K562 (cell line): ENCODE measurements at regions not wholly inside any gene's neighbourhood (a gene's known extent, or its start where the extent isn't known, plus 50 kb on each side); places are given as distances from the start of the nearest gene placed in this dataset.

Experiments used
- ATAC-seq: fragments of 200-7000 bp; cut with Tn5 transposase; 3 replicates; pipeline ENCODE4 v1.9.1; 2020; ENCODE audit warnings: moderate library complexity
- BruUV-seq: library from RNA; stranded (reverse); fragments of 400-500 nt; replicated peaks from 2 replicates; lab custom pipeline; 2021; lab: Mats Ljungman, UMichigan
- CTCF ChIA-PET: fragments of 300-600 bp; formaldehyde crosslinking; extraction: SDS; loops from one replicate; lab custom pipeline; 2021; ENCODE audit warnings: low intra/inter-chr PET ratio; lab: Yijun Ruan, JAX
- POLR2A ChIA-PET: fragments of 300-600, 350-650 bp; sonication (Branson Sonifier 250); formaldehyde crosslinking; extraction: SDS; loops from one replicate; lab custom pipeline; 2021; ENCODE audit warnings: antibody characterized with exemption, inconsistent platforms; lab: Yijun Ruan, JAX
- DNase-seq, 4 experiments: peaks; one replicate each; pipeline versions ENCODE4 v3.0.0 to v3.0.0-alpha.2; 2011 to 2018; ENCODE audit warnings: low spot score in 3 of 4, mixed read lengths in 3 of 4; ENCODE audit errors: extremely low read depth in 1 of 4
- FAIRE-seq: peaks from 2 replicates; lab custom pipeline; 2011; peaks lifted over from hg19 to GRCh38; lab: Jason Lieb, UNC
- H2AFZ ChIP-seq: 2 replicates; pipeline ENCODE4 v1.6.0; 2011; ENCODE audit warnings: low read depth, low read length, control low read depth, inconsistent platforms
- H3K27ac ChIP-seq: fragments of 200-600 bp; 3 replicates; pipeline ENCODE4 v1.8.0; 2011; ENCODE audit warnings: low read depth, mild to moderate bottlenecking, control low read depth, inconsistent platforms, low read length, moderate library complexity, mixed read lengths; ENCODE audit errors: extremely low read depth
- H3K27me3 ChIP-seq, 2 experiments: fragments of 300-600 bp in 1 of 2; 2 replicates in 1 of 2; 3 replicates in 1 of 2; pipeline versions ENCODE4 v1.6.0 to v1.8.0; 2011; ENCODE audit warnings: inconsistent platforms in 2 of 2, low read length in 2 of 2, mild to moderate bottlenecking in 1 of 2, mixed read lengths in 1 of 2, moderate library complexity in 1 of 2; ENCODE audit not compliant: control insufficient read depth in 2 of 2, insufficient read depth in 2 of 2
- H3K36me3 ChIP-seq: fragments of 300-600 bp; 3 replicates; pipeline ENCODE4 v1.8.0; 2011; ENCODE audit warnings: mild to moderate bottlenecking, low read length, inconsistent platforms; ENCODE audit not compliant: control insufficient read depth, insufficient read depth
- H3K4me1 ChIP-seq, 2 experiments: fragments of 200-600 bp in 1 of 2; replicated peaks in 1 of 2; 2 replicates in 1 of 2; 3 replicates in 1 of 2; pipeline versions ENCODE4 v1.5.1 to v1.8.0; 2011; ENCODE audit warnings: inconsistent platforms in 2 of 2, low read length in 2 of 2, mild to moderate bottlenecking in 1 of 2, mixed read lengths in 1 of 2, moderate library complexity in 1 of 2; ENCODE audit not compliant: control insufficient read depth in 2 of 2, insufficient read depth in 2 of 2
- H3K4me2 ChIP-seq: 2 replicates; pipeline ENCODE4 v1.6.1; 2011; ENCODE audit warnings: low read length, control low read depth, inconsistent platforms, mixed read lengths; ENCODE audit not compliant: insufficient read depth
- H3K4me3 ChIP-seq: fragments of 200-600 bp; sonication (generic), shearing (Covaris generic); 2 replicates; pipeline ENCODE4 v1.5.1; 2016; ENCODE audit warnings: control low read depth, inconsistent platforms
- H3K79me2 ChIP-seq: fragments of 200-600 bp; 3 replicates; pipeline ENCODE4 v1.8.0; 2011; ENCODE audit warnings: low read length, inconsistent platforms; ENCODE audit not compliant: control insufficient read depth, insufficient read depth
- H3K9ac ChIP-seq, 2 experiments: 2 replicates each; pipeline versions ENCODE4 v1.6.0 to v1.6.1; 2011; ENCODE audit warnings: low read depth in 2 of 2, low read length in 2 of 2, control low read depth in 1 of 2, inconsistent platforms in 1 of 2, mild to moderate bottlenecking in 1 of 2, mixed read lengths in 1 of 2; ENCODE audit not compliant: insufficient read depth in 1 of 2
- H3K9me1 ChIP-seq: one replicate; pipeline ENCODE4 v1.6.0; 2011; ENCODE audit warnings: inconsistent platforms, mild to moderate bottlenecking, low read length, moderate library complexity; ENCODE audit not compliant: control insufficient read depth, insufficient read depth
- H3K9me3 ChIP-seq: replicated peaks from 2 replicates; pipeline ENCODE4 v1.5.1; 2011; ENCODE audit warnings: low read depth, low read length, inconsistent platforms; ENCODE audit not compliant: control insufficient read depth, insufficient read depth
- H4K20me1 ChIP-seq: replicated peaks from 2 replicates; pipeline ENCODE4 v1.6.1; 2011; ENCODE audit warnings: low read length, inconsistent platforms, mixed read lengths; ENCODE audit not compliant: control insufficient read depth, insufficient read depth
- BRCA1 ChIP-seq, 2 experiments: fragments of 450-650 bp in 1 of 2; sonication (generic) in 1 of 2; formaldehyde crosslinking in 1 of 2; IDR thresholded peaks; 2 replicates each; pipeline versions ENCODE4 v1.5.0 to v1.6.1; 2017 to 2020; ENCODE audit warnings: mild to moderate bottlenecking in 1 of 2, missing genetic modification reagents in 1 of 2
- C11orf30 ChIP-seq: fragments of 450-650 bp; IDR thresholded peaks from 2 replicates; pipeline ENCODE4 v1.6.1; 2016; ENCODE audit warnings: low read depth, mild to moderate bottlenecking
- CBFA2T3 ChIP-seq: fragments of 450-650 bp; IDR thresholded peaks from 2 replicates; pipeline ENCODE4 v1.6.1; 2017
- CBX5 ChIP-seq: IDR thresholded peaks from 2 replicates; pipeline ENCODE4 v1.6.1; 2014; ENCODE audit warnings: low read depth, borderline replicate concordance
- DDX20 ChIP-seq: fragments of 450-650 bp; IDR thresholded peaks from 2 replicates; pipeline ENCODE4 v1.6.1; 2016; ENCODE audit warnings: missing genetic modification characterization, low read depth, mild to moderate bottlenecking, missing compliant biosample characterization, moderate library complexity
- ESRRA ChIP-seq: fragments of 450-650 bp; IDR thresholded peaks from 2 replicates; pipeline ENCODE4 v1.6.1; 2014; ENCODE audit warnings: low read depth, mild to moderate bottlenecking, moderate library complexity, borderline replicate concordance
- FOXK1 ChIP-seq: sonication (generic); formaldehyde crosslinking; IDR thresholded peaks from 2 replicates; pipeline ENCODE4 v1.8.0; 2022; ENCODE audit warnings: missing genetic modification reagents, mild to moderate bottlenecking, borderline replicate concordance
- HCFC1 ChIP-seq: IDR thresholded peaks from 2 replicates; pipeline ENCODE4 v1.6.1; 2012; ENCODE audit warnings: low read depth, low read length, improper control_type of control experiment
- HDAC1 ChIP-seq, 2 experiments: fragments of 450-650 bp; IDR thresholded peaks; 2 replicates each; pipeline ENCODE4 v1.6.1; 2016 to 2017; ENCODE audit warnings: inconsistent platforms in 1 of 2, mild to moderate bottlenecking in 1 of 2, moderate library complexity in 1 of 2
- ILK ChIP-seq: fragments of 450-650 bp; IDR thresholded peaks from 2 replicates; pipeline ENCODE4 v1.6.1; 2016; ENCODE audit warnings: missing genetic modification characterization, low read depth, mild to moderate bottlenecking, missing compliant biosample characterization, moderate library complexity, borderline replicate concordance
- NEUROD1 ChIP-seq: fragments of 150-350 bp; IDR thresholded peaks from 2 replicates; pipeline ENCODE4 v1.6.1; 2014; ENCODE audit warnings: borderline replicate concordance, low read length, low read depth; ENCODE audit not compliant: partially characterized antibody
- POLR2B ChIP-seq: fragments of 450-650 bp; IDR thresholded peaks from 2 replicates; pipeline ENCODE4 v1.6.1; 2018; ENCODE audit warnings: low read depth; ENCODE audit not compliant: partially characterized antibody
- POU5F1 ChIP-seq: fragments of 150-350 bp; IDR thresholded peaks from 2 replicates; pipeline ENCODE4 v1.6.1; 2014; ENCODE audit warnings: borderline replicate concordance, low read length, low read depth, mild to moderate bottlenecking; ENCODE audit not compliant: partially characterized antibody
- ZEB2 ChIP-seq: fragments of 450-650 bp; IDR thresholded peaks from 2 replicates; pipeline ENCODE4 v1.6.1; 2016
- WGBS: fragments of 100-300 bp; shearing (Covaris generic); methylation state at CpG from one replicate; pipeline ENCODE4 v1.1.6; 2016; ENCODE audit warnings: low coverage, mixed read lengths; ENCODE audit not compliant: insufficient coverage; ENCODE audit errors: missing lambda C conversion rate; 5-methylcytosine and 5-hydroxymethylcytosine counted together
- in situ Hi-C: fragments of 300-500 bp; cut with MboI; formaldehyde crosslinking; loops from 4 replicates; pipeline ENCODE4 v1.15.0; 2018; ENCODE audit warnings: inconsistent platforms, mixed read lengths
- intact Hi-C: fragments of 100-400 bp; cut with micrococcal nuclease; formaldehyde crosslinking; loops from 2 replicates; pipeline ENCODE4 v1.14.2; 2022
- TF ChIP-seq, protein P1 (sequence below): fragments of 250-450 bp; sonication (Bioruptor Pico); IDR thresholded peaks from 2 replicates; pipeline ENCODE4 v1.4.0; 2020; ENCODE audit warnings: mild to moderate bottlenecking
- TF ChIP-seq, protein P2 (sequence below): fragments of 250-450 bp; sonication (Bioruptor Pico); IDR thresholded peaks from 2 replicates; pipeline ENCODE4 v1.5.0; 2021
- TF ChIP-seq, protein P3 (sequence below): fragments of 450-650 bp; IDR thresholded peaks from 2 replicates; pipeline ENCODE4 v1.6.1; 2018; ENCODE audit not compliant: partially characterized antibody
- TF ChIP-seq, protein P4 (sequence below): fragments of 450-650 bp; formaldehyde crosslinking; IDR thresholded peaks from 2 replicates; pipeline ENCODE4 v1.4.0; 2022; ENCODE audit warnings: mild to moderate bottlenecking, moderate library complexity

DNA sequence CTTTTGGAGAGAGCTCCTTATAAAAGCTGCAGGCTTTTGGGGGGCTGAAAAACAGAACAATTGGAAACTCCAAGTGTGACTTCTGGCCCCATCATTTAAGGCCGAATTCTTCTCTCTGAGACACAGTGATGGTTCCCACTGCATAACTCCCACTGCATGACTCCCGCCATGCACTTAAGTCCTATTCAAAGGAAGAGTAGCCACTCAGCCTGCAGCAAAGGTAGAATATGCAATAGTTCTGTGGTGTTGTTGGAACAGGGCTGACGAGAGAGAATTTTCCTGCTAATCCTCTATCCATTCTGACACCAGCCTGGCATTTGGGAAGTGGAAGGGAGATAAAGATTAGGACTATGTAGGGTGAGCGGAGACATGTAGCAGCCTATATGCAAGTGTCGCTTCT, 185.6 kb upstream of the ZNF462 start:
- Histone ChIP-seq H3K79me2 (no peaks in the 10 kb centered on the region), H3K27ac (no peak overlapping the region), H3K9ac (no peak overlapping the region), H3K27me3 (no peaks in the 10 kb centered on the region), H3K4me3 (no peak overlapping the region), H4K20me1 (no peaks in the 10 kb centered on the region), H2AFZ (no peak overlapping the region), H3K4me2 (no peak overlapping the region), H3K4me1 (no peaks in the 10 kb centered on the region), H3K9me1 (no peaks in the 10 kb centered on the region), H3K36me3 (no peaks in the 10 kb centered on the region), H3K9me3 (no peaks in the 10 kb centered on the region)
- CTCF ChIA-PET, result no interaction called here
- no peak for FAIRE-seq
- no peak for ATAC-seq
- no peak for DNase-seq
- in situ Hi-C loops (no loop called here), intact Hi-C loops (no loop called here)
- 2% methylated on average over 5 of the region's 5 CpGs for WGBS
- POLR2A ChIA-PET, result no interaction called here
- BruUV-seq, result no TSS peak
- TF ChIP-seq C11orf30, result no peak
- no peak for TF ChIP-seq NEUROD1
- TF ChIP-seq ESRRA, result no peak
- TF ChIP-seq, protein P1, sequence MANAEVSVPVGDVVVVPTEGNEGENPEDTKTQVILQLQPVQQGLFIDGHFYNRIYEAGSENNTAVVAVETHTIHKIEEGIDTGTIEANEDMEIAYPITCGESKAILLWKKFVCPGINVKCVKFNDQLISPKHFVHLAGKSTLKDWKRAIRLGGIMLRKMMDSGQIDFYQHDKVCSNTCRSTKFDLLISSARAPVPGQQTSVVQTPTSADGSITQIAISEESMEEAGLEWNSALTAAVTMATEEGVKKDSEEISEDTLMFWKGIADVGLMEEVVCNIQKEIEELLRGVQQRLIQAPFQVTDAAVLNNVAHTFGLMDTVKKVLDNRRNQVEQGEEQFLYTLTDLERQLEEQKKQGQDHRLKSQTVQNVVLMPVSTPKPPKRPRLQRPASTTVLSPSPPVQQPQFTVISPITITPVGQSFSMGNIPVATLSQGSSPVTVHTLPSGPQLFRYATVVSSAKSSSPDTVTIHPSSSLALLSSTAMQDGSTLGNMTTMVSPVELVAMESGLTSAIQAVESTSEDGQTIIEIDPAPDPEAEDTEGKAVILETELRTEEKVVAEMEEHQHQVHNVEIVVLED (CRISPR knock-in tag), result no peak
- TF ChIP-seq ILK (tag), result no peak
- TF ChIP-seq CBFA2T3, result no peak
- no peak for TF ChIP-seq HDAC1 (IDR thresholded peaks at IDR 0.05)
- no peak for TF ChIP-seq ZEB2
- TF ChIP-seq FOXK1 (CRISPR knock-in tag), result no peak
- TF ChIP-seq DDX20, result no peak
- TF ChIP-seq CBX5, result no peak
- TF ChIP-seq, protein P2, sequence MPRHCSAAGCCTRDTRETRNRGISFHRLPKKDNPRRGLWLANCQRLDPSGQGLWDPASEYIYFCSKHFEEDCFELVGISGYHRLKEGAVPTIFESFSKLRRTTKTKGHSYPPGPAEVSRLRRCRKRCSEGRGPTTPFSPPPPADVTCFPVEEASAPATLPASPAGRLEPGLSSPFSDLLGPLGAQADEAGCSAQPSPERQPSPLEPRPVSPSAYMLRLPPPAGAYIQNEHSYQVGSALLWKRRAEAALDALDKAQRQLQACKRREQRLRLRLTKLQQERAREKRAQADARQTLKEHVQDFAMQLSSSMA, result no peak
- TF ChIP-seq HCFC1, result no peak
- TF ChIP-seq, protein P3, sequence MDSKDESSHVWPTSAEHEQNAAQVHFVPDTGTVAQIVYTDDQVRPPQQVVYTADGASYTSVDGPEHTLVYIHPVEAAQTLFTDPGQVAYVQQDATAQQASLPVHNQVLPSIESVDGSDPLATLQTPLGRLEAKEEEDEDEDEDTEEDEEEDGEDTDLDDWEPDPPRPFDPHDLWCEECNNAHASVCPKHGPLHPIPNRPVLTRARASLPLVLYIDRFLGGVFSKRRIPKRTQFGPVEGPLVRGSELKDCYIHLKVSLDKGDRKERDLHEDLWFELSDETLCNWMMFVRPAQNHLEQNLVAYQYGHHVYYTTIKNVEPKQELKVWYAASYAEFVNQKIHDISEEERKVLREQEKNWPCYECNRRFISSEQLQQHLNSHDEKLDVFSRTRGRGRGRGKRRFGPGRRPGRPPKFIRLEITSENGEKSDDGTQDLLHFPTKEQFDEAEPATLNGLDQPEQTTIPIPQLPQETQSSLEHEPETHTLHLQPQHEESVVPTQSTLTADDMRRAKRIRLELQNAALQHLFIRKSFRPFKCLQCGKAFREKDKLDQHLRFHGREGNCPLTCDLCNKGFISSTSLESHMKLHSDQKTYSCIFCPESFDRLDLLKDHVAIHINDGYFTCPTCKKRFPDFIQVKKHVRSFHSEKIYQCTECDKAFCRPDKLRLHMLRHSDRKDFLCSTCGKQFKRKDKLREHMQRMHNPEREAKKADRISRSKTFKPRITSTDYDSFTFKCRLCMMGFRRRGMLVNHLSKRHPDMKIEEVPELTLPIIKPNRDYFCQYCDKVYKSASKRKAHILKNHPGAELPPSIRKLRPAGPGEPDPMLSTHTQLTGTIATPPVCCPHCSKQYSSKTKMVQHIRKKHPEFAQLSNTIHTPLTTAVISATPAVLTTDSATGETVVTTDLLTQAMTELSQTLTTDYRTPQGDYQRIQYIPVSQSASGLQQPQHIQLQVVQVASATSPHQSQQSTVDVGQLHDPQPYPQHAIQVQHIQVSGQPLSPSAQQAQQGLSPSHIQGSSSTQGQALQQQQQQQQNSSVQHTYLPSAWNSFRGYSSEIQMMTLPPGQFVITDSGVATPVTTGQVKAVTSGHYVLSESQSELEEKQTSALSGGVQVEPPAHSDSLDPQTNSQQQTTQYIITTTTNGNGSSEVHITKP, result no peak
- no peak for TF ChIP-seq POU5F1
- no peak for TF ChIP-seq BRCA1 (IDR thresholded peaks at IDR 0.05)
- TF ChIP-seq BRCA1 (CRISPR knock-in tag; IDR thresholded peaks at IDR 0.05), result no peak
- no peak for TF ChIP-seq POLR2B
- TF ChIP-seq, protein P4, sequence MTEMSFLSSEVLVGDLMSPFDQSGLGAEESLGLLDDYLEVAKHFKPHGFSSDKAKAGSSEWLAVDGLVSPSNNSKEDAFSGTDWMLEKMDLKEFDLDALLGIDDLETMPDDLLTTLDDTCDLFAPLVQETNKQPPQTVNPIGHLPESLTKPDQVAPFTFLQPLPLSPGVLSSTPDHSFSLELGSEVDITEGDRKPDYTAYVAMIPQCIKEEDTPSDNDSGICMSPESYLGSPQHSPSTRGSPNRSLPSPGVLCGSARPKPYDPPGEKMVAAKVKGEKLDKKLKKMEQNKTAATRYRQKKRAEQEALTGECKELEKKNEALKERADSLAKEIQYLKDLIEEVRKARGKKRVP, result no peak
